Raji (cell line): ENCODE measurements at regions not wholly inside any gene's neighbourhood (a gene's known extent, or its start where the extent isn't known, plus 50 kb on each side); places are given as distances from the start of the nearest gene placed in this dataset.

Source experiments
- POLR2A ChIP-seq: IDR thresholded peaks from 2 replicates; pipeline ENCODE4 v1.6.1; 2011; ENCODE audit warnings: low read depth, low read length, control low read depth; ENCODE audit not compliant: insufficient read depth

- no peak for TF ChIP-seq POLR2A
Measured at GRCh38 chr3:194758716-194759115, 73.0 kb downstream of the FAM43A start.

- TF ChIP-seq POLR2A, result no peak
Measured at GRCh38 chr3:194760494-194761137, 74.9 kb downstream of the FAM43A start.

- no peak for TF ChIP-seq POLR2A
Measured at GRCh38 chr3:194761384-194761783, 75.7 kb downstream of the FAM43A start.

GRCh38 chr3:194766845-194767244 is 81.2 kb downstream of the FAM43A start:
- TF ChIP-seq POLR2A, result no peak

GRCh38 chr3:194767446-194768207 is 81.9 kb downstream of the FAM43A start:
- no peak for TF ChIP-seq POLR2A

- TF ChIP-seq POLR2A, result no peak
Measured at GRCh38 chr3:194768586-194768985, 82.9 kb downstream of the FAM43A start.

- TF ChIP-seq POLR2A, result peak; percentile 83
Measured at GRCh38 chr3:194769020-194769643, 83.4 kb downstream of the FAM43A start.

GRCh38 chr3:194772241-194773000 is 86.7 kb downstream of the FAM43A start:
- no peak for TF ChIP-seq POLR2A

- no peak for TF ChIP-seq POLR2A
Measured at GRCh38 chr3:194773216-194773615, 87.5 kb downstream of the FAM43A start.

GRCh38 chr3:194773771-194774455 is 88.2 kb downstream of the FAM43A start:
- TF ChIP-seq POLR2A, result no peak

- TF ChIP-seq POLR2A, result no peak
Measured at GRCh38 chr3:194775266-194775665, 89.6 kb downstream of the FAM43A start.

- no peak for TF ChIP-seq POLR2A
Measured at GRCh38 chr3:194775731-194776130, 90.0 kb downstream of the FAM43A start.

- TF ChIP-seq POLR2A, result no peak
Measured at GRCh38 chr3:194777729-194778128, 92.0 kb downstream of the FAM43A start.

- no peak for TF ChIP-seq POLR2A
Measured at GRCh38 chr3:194779729-194780224, 94.1 kb downstream of the FAM43A start.

GRCh38 chr3:194780706-194781105 is 95.0 kb downstream of the FAM43A start:
- TF ChIP-seq POLR2A, result no peak

- TF ChIP-seq POLR2A, result no peak
Measured at GRCh38 chr3:194781617-194782016, 95.9 kb downstream of the FAM43A start.
